ENCODE measurements at regions not wholly inside any gene's neighbourhood (a gene's known extent, or its start where the extent isn't known, plus 50 kb on each side); places are given as distances from the start of the nearest gene placed in this dataset.
"Not testable (repeated sequence)": the region's sequence is repeated elsewhere in the genome, so short reads cannot be mapped to it uniquely, and the experiment has no call there.

DNA sequence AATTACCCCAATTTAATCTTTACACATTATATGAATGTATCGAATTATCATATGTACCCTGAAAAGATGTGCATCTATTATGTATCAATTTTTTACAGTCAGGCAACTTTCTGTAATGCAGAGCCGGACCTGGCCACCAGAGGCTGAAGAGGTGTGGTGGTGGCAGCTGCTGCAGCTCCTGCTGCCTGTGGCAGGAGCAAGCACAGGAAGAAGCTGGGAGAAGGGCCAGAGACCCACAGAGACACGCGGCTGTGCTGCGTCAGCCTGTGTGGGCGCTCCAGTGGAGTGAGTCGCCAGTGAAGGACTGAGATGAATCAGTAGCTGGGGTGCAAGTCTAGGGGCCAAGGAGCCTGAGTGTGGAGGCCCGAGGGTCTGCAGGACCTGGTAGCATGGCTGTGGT is 74.3 kb upstream of the COG2 start:
- DNase-seq (ENCODE audit: low spot score) = no peak
- Mint-ChIP-seq H3K36me3 (ENCODE audit: low read depth, unreplicated experiment) (no peaks in the 10 kb centered on the region), H3K9me3 (ENCODE audit: unreplicated experiment) (no peaks in the 10 kb centered on the region), H3K27me3 (ENCODE audit: unreplicated experiment) (no peaks in the 10 kb centered on the region), H3K27ac (ENCODE audit: unreplicated experiment) (no peak overlapping the region), H3K4me1 (ENCODE audit: unreplicated experiment) (peaks cover 37% of the 10 kb centered on the region), H3K4me3 (ENCODE audit: unreplicated experiment) (no peak overlapping the region)
- TF ChIP-seq, protein P1, sequence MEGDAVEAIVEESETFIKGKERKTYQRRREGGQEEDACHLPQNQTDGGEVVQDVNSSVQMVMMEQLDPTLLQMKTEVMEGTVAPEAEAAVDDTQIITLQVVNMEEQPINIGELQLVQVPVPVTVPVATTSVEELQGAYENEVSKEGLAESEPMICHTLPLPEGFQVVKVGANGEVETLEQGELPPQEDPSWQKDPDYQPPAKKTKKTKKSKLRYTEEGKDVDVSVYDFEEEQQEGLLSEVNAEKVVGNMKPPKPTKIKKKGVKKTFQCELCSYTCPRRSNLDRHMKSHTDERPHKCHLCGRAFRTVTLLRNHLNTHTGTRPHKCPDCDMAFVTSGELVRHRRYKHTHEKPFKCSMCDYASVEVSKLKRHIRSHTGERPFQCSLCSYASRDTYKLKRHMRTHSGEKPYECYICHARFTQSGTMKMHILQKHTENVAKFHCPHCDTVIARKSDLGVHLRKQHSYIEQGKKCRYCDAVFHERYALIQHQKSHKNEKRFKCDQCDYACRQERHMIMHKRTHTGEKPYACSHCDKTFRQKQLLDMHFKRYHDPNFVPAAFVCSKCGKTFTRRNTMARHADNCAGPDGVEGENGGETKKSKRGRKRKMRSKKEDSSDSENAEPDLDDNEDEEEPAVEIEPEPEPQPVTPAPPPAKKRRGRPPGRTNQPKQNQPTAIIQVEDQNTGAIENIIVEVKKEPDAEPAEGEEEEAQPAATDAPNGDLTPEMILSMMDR (IDR thresholded peaks at IDR 0.05; ENCODE audit: unreplicated experiment) = no peak

DNA sequence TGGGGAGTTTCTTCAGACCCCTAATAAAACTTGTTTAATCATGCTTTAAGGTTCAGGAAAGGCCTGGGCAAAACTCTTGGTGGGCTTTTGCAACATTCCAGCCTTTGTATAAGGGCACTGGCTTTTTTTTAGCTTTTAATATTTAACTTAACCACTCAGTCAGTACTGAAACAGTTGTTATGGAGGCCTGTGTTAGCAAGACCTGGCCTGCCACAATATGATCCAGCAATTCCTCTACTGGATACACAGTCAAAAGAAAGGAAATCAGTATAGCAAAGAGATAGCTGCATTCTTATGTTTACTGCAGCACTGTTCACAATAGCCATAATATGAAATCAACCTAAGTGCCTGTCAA is 75.1 kb upstream of the COG2 start:
- Mint-ChIP-seq H3K27me3 (ENCODE audit: unreplicated experiment) (no peaks in the 10 kb centered on the region), H3K9me3 (ENCODE audit: unreplicated experiment) (no peaks in the 10 kb centered on the region), H3K27ac (ENCODE audit: unreplicated experiment) (no peak overlapping the region), H3K36me3 (ENCODE audit: low read depth, unreplicated experiment) (no peaks in the 10 kb centered on the region), H3K4me1 (ENCODE audit: unreplicated experiment) (peaks cover 33% of the 10 kb centered on the region), H3K4me3 (ENCODE audit: unreplicated experiment) (no peak overlapping the region)
- TF ChIP-seq, protein P1 (IDR thresholded peaks at IDR 0.05; ENCODE audit: unreplicated experiment) = no peak
- no peak for DNase-seq (ENCODE audit: low spot score)

DNA sequence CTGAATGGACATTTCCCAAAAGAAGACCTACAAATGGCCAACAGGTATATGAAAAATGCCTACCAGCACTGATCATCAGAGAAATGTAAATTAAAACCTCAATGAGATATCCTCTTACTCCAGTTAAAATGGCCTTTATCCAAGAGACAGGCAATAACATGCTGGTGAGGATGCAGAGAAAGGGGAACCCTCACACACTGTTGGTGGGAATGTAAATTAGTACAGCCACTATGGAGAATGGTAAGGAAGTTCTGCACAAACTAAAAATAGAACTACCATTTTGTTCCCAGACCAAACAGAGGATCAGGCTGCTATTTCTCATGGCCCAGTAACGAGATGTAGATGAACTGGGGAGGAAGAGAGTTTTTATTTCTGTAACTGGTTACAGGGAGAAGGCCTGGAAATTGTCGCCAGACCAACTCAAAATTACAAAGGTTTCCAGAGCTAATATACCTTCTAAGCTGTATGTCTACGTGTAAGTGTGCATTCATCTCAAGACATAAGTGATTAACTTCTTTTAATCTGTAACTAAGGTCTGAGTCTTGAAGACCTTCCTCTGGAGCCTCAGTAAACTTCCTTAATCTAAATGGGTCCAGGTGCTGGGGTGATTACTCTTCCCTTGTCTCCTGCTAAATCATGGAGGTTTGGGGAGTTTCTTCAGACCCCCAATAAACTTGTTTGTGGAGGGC is 75.6 kb upstream of the COG2 start:
- H3K27ac Mint-ChIP-seq (ENCODE audit: unreplicated experiment); DNase-seq (ENCODE audit: low spot score); H3K36me3 Mint-ChIP-seq (ENCODE audit: low read depth, unreplicated experiment); H3K4me3 Mint-ChIP-seq (ENCODE audit: unreplicated experiment); H3K9me3 Mint-ChIP-seq (ENCODE audit: unreplicated experiment); H3K27me3 Mint-ChIP-seq (ENCODE audit: unreplicated experiment): not testable (repeated sequence)
- H3K4me1 Mint-ChIP-seq (ENCODE audit: unreplicated experiment) = peaks cover 29% of the 10 kb centered on the region

DNA sequence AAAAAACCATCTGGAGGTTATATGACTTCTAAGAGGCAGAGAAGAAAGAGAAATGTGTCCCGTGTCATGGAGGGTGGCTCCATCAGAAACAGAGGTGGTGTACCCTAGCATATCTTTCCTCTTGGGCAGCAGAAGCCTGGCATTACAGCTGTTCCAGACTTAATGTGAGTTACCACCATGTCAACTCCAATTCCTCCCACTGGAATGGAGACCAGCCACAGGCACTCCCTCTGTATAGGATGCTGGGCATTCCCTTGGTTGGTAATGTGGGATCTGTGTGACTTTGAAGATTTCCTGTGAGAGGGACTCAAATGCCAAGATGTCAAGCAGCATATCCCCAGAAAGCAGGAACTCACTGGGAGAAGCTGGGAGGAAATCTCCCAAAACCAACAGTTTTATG is 77.1 kb upstream of the COG2 start:
- Mint-ChIP-seq H3K27ac (ENCODE audit: unreplicated experiment) (no peak overlapping the region), H3K4me1 (ENCODE audit: unreplicated experiment) (peaks cover 29% of the 10 kb centered on the region), H3K27me3 (ENCODE audit: unreplicated experiment) (no peaks in the 10 kb centered on the region), H3K9me3 (ENCODE audit: unreplicated experiment) (no peaks in the 10 kb centered on the region), H3K4me3 (ENCODE audit: unreplicated experiment) (no peak overlapping the region), H3K36me3 (ENCODE audit: low read depth, unreplicated experiment) (no peaks in the 10 kb centered on the region)
- TF ChIP-seq, protein P1 (IDR thresholded peaks at IDR 0.05; ENCODE audit: unreplicated experiment) = no peak
- DNase-seq (ENCODE audit: low spot score) = no peak

DNA sequence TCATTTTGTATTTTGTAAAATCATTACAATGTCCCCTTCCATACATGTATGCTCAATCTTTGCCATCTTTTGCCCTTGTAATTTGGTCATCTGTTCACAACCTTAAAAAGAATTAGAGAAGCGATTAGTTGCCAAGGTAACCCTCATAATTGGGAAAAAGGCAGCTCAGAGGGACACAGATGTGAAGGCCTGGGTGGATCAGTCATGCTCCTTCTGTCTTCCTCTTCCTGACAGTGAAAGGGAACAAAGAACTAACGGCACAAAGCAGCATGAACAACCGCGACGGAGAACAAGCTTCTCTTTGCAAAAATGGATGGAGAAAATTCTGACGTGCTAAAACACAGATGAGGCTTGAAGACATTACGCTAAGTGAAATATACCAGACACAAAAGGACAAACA is 78.7 kb upstream of the COG2 start:
- Mint-ChIP-seq H3K36me3 (ENCODE audit: low read depth, unreplicated experiment) (no peaks in the 10 kb centered on the region), H3K9me3 (ENCODE audit: unreplicated experiment) (no peaks in the 10 kb centered on the region), H3K4me1 (ENCODE audit: unreplicated experiment) (peaks cover 29% of the 10 kb centered on the region), H3K27ac (ENCODE audit: unreplicated experiment) (peak overlapping the region; percentile 58), H3K4me3 (ENCODE audit: unreplicated experiment) (no peak overlapping the region), H3K27me3 (ENCODE audit: unreplicated experiment) (no peaks in the 10 kb centered on the region)
- TF ChIP-seq, protein P1 (IDR thresholded peaks at IDR 0.05; ENCODE audit: unreplicated experiment) = no peak
- DNase-seq (ENCODE audit: low spot score) = no peak
